ENCODE measurements at regions not wholly inside any gene's neighbourhood (a gene's known extent, or its start where the extent isn't known, plus 50 kb on each side); places are given as distances from the start of the nearest gene placed in this dataset.

DNA sequence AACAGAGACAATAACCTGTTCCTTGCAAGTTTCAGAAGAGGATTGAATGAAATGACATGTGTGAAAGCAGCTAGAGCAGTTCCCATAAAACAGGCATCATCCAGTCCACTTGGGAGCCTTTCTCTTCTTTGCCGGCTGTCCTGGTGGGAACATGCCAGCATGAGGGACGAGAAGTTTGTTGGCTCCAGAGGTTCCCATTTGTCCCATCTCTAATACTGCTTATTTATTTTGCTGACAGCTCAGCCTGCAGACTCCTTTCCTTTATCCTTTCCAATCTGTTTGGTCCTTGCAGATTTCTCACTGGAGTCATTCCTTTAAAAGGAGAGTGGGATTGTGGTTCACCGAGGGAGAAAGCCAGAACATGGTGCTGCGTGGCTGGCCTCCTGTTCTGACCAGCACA, 321.5 kb upstream of the CLINT1 start:
- no peak for DNase-seq
- H3K27ac ChIP-seq (ENCODE audit: low read depth, low read length): no peak overlapping the region
- Mint-ChIP-seq H3K9me3 (no peaks in the 10 kb centered on the region), H3K4me1 (peaks cover 39% of the 10 kb centered on the region), H3K27ac (no peak overlapping the region), H3K4me3 (no peak overlapping the region), H3K36me3 (ENCODE audit: low read depth) (no peaks in the 10 kb centered on the region), H3K27me3 (ENCODE audit: insufficient read depth) (no peaks in the 10 kb centered on the region)
- H3K36me3 ChIP-seq (ENCODE audit: control insufficient read depth, insufficient read depth, low read length): no peaks in the 10 kb centered on the region
- no peak overlapping the region for H3K4me3 ChIP-seq (ENCODE audit: low read length)
- no peaks in the 10 kb centered on the region for H3K9me3 ChIP-seq (ENCODE audit: control insufficient read depth, low read length)
- peaks cover 5% of the 10 kb centered on the region for H3K4me1 ChIP-seq (ENCODE audit: control insufficient read depth, insufficient read depth, low read length)
- WGBS, 2 experiments (ENCODE audit: insufficient coverage in 1 of 2, insufficient read length in 1 of 2): 96 to 100% methylated on average over 4 of the region's 4 CpGs
- H3K27me3 ChIP-seq (ENCODE audit: control insufficient read depth, insufficient read depth, low read length, poor library complexity, severe bottlenecking): no peaks in the 10 kb centered on the region
- H3K9ac ChIP-seq (ENCODE audit: extremely low read depth, low read length, poor library complexity, severe bottlenecking): no peak overlapping the region
- TF ChIP-seq, protein P1, sequence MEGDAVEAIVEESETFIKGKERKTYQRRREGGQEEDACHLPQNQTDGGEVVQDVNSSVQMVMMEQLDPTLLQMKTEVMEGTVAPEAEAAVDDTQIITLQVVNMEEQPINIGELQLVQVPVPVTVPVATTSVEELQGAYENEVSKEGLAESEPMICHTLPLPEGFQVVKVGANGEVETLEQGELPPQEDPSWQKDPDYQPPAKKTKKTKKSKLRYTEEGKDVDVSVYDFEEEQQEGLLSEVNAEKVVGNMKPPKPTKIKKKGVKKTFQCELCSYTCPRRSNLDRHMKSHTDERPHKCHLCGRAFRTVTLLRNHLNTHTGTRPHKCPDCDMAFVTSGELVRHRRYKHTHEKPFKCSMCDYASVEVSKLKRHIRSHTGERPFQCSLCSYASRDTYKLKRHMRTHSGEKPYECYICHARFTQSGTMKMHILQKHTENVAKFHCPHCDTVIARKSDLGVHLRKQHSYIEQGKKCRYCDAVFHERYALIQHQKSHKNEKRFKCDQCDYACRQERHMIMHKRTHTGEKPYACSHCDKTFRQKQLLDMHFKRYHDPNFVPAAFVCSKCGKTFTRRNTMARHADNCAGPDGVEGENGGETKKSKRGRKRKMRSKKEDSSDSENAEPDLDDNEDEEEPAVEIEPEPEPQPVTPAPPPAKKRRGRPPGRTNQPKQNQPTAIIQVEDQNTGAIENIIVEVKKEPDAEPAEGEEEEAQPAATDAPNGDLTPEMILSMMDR (conservative IDR thresholded peaks at IDR 0.05): no peak

DNA sequence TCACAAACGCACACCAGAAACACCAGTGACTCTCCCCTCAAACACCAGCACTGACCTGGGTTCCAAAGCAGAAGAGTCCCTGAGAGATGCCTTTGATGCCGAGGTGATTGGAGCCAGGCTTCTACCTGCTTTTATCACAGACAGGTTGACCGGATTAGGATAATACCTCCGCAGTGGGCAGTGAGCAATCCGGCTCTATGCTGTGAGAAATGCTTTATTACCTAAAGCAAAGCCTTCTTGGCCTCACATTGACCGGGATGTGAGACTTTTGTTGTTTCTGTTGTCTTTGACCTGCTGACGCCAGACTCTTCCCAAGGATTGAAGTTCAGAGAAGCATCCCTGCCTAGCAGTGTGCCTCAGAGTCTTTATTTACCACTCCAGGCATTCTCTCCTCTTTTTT, 320.3 kb upstream of the CLINT1 start:
- Mint-ChIP-seq H3K9me3 (no peaks in the 10 kb centered on the region), H3K4me1 (peaks cover 44% of the 10 kb centered on the region), H3K27ac (no peak overlapping the region), H3K36me3 (ENCODE audit: low read depth) (no peaks in the 10 kb centered on the region), H3K4me3 (no peak overlapping the region), H3K27me3 (ENCODE audit: insufficient read depth) (no peaks in the 10 kb centered on the region)
- Histone ChIP-seq H3K9ac (ENCODE audit: extremely low read depth, low read length, poor library complexity, severe bottlenecking) (no peak overlapping the region), H3K27ac (ENCODE audit: low read depth, low read length) (no peak overlapping the region), H3K27me3 (ENCODE audit: control insufficient read depth, insufficient read depth, low read length, poor library complexity, severe bottlenecking) (no peaks in the 10 kb centered on the region), H3K4me3 (ENCODE audit: low read length) (no peak overlapping the region), H3K9me3 (ENCODE audit: control insufficient read depth, low read length) (no peaks in the 10 kb centered on the region), H3K36me3 (ENCODE audit: control insufficient read depth, insufficient read depth, low read length) (no peaks in the 10 kb centered on the region), H3K4me1 (ENCODE audit: control insufficient read depth, insufficient read depth, low read length) (peaks cover 8% of the 10 kb centered on the region)
- no peak for DNase-seq
- 57 to 72% methylated on average over 3 to 7 of the region's 7 CpGs for WGBS, 2 experiments (ENCODE audit: insufficient coverage in 1 of 2, insufficient read length in 1 of 2)
- TF ChIP-seq, protein P1 (conservative IDR thresholded peaks at IDR 0.05): no peak

DNA sequence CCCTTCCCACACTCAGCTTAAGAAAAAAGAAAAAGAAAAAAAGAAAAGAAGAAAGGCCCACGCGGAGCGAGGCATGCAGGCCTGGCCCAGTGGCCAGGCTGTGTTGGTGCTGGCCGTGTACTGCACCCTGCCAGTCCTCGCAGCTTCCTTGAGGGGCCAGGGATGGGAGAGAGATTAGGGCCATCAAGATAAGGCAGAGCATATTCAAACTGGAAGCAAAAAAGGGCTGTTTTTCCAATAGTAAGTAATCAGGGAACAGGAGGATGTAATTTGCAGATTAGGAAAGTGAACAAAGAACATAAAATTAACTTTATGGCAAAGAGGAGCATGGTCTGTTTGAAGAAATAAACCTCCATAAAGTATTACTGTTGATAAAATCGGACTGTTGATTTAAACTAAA, 319.6 kb upstream of the CLINT1 start:
- H3K36me3 Mint-ChIP-seq (ENCODE audit: low read depth): no peaks in the 10 kb centered on the region
- peaks cover 8% of the 10 kb centered on the region for H3K4me1 ChIP-seq (ENCODE audit: control insufficient read depth, insufficient read depth, low read length)
- H3K27me3 ChIP-seq (ENCODE audit: control insufficient read depth, insufficient read depth, low read length, poor library complexity, severe bottlenecking): no peaks in the 10 kb centered on the region
- H3K36me3 ChIP-seq (ENCODE audit: control insufficient read depth, insufficient read depth, low read length): no peaks in the 10 kb centered on the region
- H3K9me3 ChIP-seq (ENCODE audit: control insufficient read depth, low read length): no peaks in the 10 kb centered on the region
- no peak overlapping the region for H3K27ac Mint-ChIP-seq
- H3K4me3 Mint-ChIP-seq: no peak overlapping the region
- H3K27me3 Mint-ChIP-seq (ENCODE audit: insufficient read depth): no peaks in the 10 kb centered on the region
- peaks cover 44% of the 10 kb centered on the region for H3K4me1 Mint-ChIP-seq
- DNase-seq: no peak
- no peak overlapping the region for H3K4me3 ChIP-seq (ENCODE audit: low read length)
- H3K27ac ChIP-seq (ENCODE audit: low read depth, low read length): no peak overlapping the region
- 76% methylated on average over 5 to 6 of the region's 6 CpGs for WGBS, 2 experiments (ENCODE audit: insufficient coverage in 1 of 2, insufficient read length in 1 of 2)
- no peak overlapping the region for H3K9ac ChIP-seq (ENCODE audit: extremely low read depth, low read length, poor library complexity, severe bottlenecking)
- no peaks in the 10 kb centered on the region for H3K9me3 Mint-ChIP-seq
- TF ChIP-seq, protein P1 (conservative IDR thresholded peaks at IDR 0.05): peak; percentile 33

All from endodermal cell (in vitro differentiated cells).